T47D (cell line): ENCODE measurements at regions not wholly inside any gene's neighbourhood (a gene's known extent, or its start where the extent isn't known, plus 50 kb on each side); places are given as distances from the start of the nearest gene placed in this dataset.

Experiments used
- DNase-seq, 2 experiments: peaks; one replicate each; pipeline versions ENCODE4 v3.0.0 to v3.0.0-alpha.2; 2011 to 2012; ENCODE audit warnings: low read depth in 1 of 2, low spot score in 1 of 2
- JUND ChIP-seq: IDR thresholded peaks from 2 replicates; pipeline ENCODE4 v1.6.1; 2012; ENCODE audit warnings: low read depth
- in situ Hi-C: cut with HindIII; loops from 2 replicates; pipeline ENCODE4 v1.10.0; 2016; ENCODE audit warnings: low sequenced_read_pairs, low pct_unique_long_range_greater_than_20kb

DNA sequence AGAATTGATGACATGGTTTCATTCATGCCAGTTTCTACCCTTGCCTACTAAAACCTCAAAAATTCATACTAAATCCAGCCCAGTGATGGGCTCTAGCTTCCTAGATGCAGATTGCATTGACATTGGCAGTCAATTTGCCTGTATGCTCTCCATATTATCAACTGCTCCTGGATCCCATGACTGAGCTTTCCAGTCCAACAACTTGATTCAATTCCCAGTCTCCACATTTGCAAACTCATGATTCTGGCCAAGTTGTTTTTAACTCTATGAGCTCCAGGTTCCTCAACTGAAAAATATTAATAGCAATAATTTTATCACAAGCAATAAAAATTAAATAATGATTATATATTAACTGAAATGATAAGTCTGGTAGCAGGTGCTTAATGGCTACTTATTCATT lies 51.0 kb upstream of the DSC1 start:
- in situ Hi-C loops: no loop called here
- no peak for TF ChIP-seq JUND
- no peak for DNase-seq

DNA sequence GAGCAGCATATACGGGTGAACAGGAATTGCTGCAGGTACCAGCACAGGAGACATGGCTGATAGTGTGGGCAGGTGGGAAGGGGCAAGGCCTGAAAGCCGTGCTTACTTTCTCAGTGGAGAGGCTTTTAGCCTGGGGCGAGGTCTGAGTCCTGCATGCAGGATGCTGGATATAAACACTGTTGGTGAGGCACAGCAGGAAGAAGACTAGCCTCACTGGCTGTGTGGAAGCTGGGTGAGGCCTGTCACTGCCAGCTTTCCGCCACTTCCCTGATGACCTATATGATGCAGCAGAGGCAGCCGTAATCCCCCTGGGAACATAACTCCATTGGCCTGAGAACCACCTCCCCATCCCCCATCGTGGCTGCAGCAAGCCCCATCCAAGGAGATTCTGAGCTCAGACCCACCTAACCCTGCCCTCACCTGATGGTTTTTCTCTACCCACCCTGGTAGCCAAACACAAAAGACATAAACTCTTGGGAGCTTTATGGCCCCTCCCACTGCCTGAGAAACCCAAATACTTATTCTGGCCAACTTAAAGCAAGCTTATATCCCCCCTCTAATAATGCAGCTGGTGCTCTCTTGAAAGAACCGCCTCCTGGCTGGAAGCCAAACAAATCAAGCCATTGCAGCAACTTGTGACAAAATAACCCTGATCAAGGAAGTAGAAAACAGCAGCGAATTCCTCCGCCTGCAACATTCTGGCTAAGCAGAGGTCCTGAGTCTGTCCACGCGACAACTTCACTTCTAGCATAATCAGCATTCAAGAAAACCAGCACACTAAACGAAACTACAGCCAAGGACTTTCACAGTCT lies 54.6 kb upstream of the DSC1 start:
- in situ Hi-C loops: no loop called here
- DNase-seq: no peak
- no peak for TF ChIP-seq JUND

DNA sequence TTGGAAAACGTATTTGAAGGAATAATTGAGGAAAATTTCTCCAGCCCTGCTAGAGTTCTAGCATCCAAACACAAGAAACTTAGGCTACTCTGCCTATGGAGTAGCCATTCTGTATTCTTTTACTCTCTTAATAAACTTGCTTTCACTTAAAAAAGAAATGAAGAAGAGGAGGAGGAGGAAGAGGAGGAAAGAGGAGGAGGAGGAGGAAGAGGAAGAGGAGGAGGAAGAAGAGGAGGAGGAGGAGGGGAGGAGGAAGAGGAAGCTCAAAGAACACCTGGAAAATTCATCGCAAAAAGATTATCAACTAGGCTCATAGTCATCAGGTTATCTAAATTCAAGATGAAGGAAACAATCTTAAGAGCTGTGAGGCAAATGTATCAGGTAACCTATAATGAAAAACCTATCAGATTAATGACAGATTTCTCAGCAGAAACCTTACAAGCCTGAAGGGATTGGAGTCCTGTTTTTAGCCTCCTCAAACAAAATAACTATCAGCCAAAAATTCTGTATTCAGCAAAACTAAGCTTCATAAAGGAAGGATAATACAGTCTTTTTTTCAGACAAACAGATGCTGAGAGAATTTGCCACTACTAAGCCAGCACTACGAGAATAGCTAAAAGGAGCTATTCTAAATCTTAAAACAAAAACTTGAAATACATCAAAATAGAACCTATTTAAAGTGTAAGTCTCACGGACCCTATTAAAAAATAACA lies 56.2 kb upstream of the DSC1 start:
- no peak for DNase-seq
- in situ Hi-C loops: no loop called here
- no peak for TF ChIP-seq JUND

DNA sequence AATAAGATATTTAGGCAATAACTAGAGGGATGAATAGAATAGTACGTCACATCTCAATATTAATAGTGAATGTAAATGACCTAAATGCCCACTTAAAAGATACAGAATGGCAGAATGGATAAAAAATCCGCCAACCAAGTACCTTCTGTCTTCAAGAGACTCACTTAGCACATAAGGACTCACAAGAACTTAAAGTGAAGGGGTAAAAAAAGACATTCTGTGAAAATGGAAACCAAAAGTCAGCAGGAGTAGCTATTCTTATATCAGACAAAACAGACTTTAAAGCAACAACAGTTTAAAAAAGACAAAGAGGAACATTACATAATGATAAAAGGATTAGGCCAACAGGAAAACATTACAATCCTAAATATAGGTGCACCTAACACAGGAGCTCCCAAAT lies 56.7 kb upstream of the DSC1 start:
- TF ChIP-seq JUND: no peak
- no peak for DNase-seq
- in situ Hi-C loops: no loop called here

DNA sequence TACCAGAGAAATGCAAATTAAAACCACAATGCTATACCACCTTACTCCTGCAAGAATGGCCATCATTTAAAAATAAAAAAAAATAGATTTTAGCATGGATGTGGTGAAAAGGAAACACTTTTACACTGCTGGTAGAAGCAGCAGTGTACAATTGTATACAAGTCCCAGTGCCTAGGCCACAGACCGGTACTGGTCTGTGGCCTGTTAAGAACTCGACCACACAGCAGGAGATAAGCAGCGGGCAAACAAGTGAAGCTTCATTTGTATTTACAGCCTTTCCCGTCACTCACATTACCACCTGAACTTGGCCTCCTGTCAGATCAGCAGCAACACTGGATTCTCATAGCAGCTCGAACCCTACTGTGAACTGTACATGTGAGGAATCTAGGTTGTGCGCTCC lies 60.7 kb upstream of the DSC1 start:
- in situ Hi-C loops: no loop called here
- no peak for DNase-seq
- no peak for TF ChIP-seq JUND

DNA sequence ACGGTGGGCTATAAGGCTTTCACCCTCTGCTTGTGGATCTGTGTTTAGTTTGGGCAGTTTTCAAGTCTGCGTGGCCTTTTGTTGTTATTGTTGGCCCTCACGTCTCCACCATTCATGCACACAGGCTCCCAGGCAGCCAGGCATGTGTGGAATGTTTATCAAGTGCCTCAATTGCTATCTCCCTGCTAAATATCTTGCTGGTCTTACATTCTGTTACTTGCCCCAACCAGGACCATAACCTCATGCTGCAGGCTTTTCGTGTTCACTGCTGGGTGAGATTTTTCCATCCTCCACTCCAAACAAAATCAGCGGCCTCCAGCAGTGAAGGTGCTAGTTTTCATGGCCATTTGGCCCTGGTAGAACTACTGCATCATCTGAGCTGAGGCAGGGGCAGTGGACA lies 63.0 kb upstream of the DSC1 start:
- TF ChIP-seq JUND: no peak
- DNase-seq: peak in 1 of 2 experiments; percentile 38
- in situ Hi-C loops: no loop called here

DNA sequence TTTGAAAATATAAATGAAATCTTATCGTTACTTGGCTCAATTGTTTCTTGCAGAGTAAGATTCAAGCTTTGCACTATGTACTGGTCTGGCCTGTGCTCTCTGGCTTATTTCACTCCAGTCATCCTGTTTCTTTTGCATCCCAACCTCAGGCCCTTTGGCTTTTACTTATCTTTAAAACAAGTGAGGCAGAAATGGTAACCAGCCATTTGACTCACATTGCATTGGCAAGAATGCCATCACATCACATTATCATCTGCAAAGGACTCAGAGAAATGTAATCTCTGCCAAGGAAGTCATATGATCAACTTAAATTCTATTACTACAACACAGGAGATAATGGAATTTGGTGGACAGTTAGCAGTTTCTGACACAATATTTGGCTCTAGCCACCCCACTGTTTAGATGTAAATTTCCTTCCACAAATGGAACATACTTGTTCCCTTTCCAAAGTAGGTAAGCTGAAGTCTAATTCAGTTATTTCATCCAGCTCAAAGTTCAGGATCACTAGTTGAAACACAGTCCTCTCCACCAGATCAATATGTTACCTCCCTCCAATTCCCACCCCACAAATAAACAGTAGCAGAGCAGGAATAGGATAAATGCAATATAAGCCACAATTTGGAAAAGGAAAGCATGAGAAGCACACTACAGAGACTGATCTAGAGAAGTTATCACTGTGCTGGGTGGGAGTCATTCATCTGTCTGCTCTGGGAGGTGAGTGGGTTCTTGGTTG lies 65.0 kb upstream of the DSC1 start:
- no peak for TF ChIP-seq JUND
- no peak for DNase-seq
- in situ Hi-C loops: no loop called here

DNA sequence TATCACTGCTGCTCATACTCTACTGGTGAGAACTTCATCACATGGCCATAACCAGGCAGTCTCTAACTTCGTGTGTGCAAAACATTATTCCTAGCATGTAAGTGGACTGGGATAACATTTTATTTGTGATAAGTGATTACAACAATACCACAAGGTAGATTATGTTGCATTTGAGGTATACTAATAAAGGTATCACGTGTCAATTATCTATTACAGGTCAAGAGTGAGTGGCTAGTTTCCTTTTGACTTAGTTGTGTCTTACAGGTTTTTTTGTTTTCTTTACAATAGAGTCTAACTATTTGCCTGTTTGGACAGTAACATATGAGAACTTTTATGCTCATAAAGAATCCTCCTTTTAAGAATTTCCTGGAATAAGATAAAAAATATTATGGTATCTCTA lies 67.2 kb upstream of the DSC1 start:
- no peak for TF ChIP-seq JUND

DNA sequence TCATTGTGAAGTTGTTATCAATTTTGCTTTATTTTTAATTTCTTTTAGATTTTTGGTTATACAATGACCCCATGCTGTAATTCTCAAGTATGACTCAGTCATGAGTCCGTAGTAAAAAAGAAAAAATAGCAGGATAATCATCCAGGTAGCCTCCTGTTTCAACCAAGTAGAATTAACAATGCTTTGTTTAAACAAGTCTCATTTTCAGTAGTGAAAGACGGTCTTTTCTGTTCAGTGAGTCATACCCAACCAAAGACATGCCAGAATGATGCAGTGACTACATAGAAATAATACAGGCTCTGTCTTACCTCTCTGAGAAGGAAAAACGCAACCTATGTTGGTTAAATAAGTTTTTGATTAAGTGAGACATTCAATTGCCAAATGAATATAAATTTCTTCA lies 67.8 kb upstream of the DSC1 start:
- TF ChIP-seq JUND: no peak
- in situ Hi-C loops: no loop called here
- no peak for DNase-seq

More for the DNA sequence above, 67.2 kb upstream of the DSC1 start:
- DNase-seq: no peak
- in situ Hi-C loops: no loop called here

DNA sequence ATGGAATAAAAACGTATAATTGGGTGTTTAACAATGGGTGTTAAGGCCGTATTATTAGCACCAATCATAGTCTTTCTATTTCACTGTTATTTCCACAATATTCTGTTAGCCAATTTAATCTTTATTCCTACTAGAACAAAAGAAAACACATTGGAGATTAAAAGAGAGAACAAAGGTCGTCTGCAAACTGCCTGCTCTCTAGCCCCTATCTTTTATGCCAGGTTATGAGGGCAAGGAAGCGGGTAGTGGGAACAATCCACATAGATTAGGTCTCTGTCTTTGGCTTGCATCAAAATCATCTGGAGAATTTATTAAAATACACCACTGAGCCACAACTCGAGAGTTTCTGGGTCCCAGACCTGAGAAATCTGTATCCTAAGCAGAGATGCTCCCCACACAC lies 69.4 kb upstream of the DSC1 start:
- TF ChIP-seq JUND: no peak
- no peak for DNase-seq
- in situ Hi-C loops: no loop called here

DNA sequence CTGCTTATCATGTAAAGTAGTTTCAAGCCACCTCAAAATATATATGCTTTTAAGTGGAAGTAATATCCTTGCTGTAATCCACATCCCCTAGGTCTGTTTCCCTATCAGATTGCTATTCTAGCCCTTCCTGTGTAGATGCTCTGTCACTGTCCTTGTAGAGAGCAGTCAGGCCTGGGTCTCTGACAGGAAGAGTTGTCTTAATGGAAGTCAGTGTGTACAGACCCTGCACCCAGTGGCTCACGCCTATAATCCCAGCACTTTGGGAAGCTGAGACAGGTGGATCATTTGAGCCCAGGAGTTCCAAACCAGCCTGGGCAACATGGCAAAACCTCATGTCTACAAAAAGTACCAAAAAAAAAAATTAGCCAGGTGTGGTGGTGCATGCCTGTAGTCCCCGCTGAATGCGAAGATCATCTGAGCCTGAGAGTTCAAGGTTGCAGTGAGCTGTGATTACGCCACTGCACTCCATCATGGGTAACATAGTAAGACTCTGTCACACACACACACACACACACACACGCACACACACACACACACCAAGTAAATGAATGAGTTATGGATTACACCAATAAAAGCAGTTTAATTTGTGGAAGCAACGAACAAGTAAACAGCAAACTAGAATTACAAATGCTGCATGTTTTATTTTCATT lies 70.2 kb upstream of the DSC1 start:
- no peak for DNase-seq
- TF ChIP-seq JUND: no peak
- in situ Hi-C loops: no loop called here

DNA sequence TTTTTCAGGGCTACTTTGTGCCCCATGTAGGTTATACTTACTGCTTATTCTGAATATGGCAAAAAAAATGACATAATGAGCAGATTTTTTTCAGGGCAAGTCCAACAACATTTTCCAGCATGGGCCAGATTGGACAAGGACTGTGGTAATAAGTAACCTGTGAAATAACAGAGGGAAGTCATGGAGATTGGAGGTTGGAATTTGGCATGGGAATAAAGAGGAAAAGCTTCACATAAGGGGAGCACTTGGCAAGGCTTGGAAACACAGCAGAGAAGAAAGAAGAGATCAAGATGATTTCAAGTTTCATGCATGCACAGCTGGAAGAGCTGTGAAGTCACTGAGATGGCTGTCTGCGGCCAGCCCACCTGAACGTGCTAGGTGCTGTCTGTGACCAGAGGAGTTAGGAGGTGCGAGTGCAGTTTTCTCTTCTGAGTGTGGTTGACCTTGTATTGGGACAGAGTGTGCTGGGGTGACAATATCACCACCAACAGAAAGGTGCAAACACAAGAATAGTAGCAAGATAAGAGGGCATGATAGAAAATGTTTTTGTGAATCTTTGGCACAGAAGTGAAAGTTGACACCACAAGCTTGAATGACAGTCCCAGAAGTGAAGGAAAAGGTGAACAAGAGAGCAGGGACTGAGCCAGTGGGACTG lies 71.1 kb upstream of the DSC1 start:
- no peak for TF ChIP-seq JUND
- in situ Hi-C loops: no loop called here
- DNase-seq: no peak
